NCI-H146 (cell line): ENCODE measurements at regions not wholly inside any gene's neighbourhood (a gene's known extent, or its start where the extent isn't known, plus 50 kb on each side); places are given as distances from the start of the nearest gene placed in this dataset.

ENCODE experiments used
- DNase-seq: peaks from one replicate; lab custom pipeline; 2025; lab: John Stamatoyannopoulos, UW

DNA sequence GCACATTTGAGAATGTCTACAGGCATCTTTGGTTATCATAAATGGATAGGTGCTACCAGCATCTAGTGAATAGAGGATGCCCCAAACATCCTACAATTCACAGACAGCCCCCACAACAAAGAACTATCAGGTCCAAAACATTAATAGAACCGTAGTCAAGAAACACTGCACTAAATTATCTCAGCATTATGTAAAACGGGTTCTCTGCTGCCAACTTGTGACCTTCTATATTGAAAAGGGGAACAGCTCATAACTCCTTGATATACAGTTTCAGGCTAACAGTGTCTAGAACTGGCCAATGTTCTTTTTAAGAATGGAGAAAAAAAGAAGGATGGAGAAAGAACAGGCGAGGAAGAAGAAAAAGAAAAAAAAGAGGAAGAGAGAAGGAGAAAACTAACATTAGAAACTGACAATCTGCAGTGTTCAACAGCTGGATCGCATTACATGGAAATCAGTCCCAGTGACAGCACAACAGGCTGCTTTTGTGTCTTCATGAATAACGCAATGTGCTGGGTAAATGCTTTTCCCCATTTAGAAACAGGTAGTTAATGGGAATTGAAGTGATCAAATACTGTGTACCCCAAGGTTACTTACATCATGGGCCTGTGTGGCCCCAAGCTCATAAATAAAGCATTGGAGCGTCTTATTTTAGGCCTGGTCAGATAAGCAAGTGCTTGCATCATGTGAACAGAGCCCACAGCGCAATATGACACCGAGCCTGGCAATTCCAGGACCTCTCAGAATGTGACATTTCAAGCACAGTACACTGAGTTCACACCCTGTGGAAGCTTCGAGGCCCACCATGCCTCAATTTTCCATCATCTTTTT is 339.5 kb downstream of the DHX15 start:
- DNase-seq, result no peak

GRCh38 chr4:24243641-24244040 is 340.7 kb downstream of the DHX15 start:
- DNase-seq, result no peak

DNA sequence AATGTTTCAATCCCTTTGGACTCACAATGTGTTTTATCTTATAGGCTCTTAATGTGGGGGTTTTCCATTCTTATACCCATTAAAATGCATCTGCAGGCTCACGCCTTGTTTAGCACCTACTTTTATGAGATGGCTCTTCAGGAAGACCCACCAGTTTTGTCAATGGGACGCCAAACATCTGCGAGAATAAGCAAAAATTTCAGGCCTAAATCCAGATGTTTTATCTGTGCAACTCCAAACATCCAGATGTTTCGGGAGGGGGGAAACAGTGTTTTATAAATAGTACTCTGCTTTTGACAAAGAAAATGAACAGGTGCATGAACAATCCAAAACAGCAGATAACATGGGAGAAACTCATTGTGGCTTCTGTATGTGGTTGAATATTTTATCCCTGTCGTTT is 342.8 kb downstream of the DHX15 start:
- DNase-seq, result no peak

DNA sequence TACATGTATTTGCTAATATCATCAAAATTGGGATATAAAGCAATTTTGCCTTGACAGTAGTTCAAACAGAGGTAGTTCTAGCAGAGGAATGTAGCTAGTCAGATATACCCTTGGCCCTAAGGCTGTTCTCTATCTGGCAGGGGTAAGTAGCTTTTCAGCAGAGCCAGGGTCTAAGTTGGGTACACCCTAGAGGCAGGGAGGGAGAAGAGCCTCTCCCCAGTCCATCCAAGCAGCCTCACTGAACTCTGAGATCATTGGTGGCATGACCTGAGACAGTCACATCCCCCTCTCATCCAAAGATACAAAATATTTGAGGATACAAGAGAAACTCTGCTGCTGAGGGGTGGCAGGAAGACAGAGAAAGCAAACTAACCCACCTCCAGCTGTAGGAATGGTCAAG is 343.7 kb downstream of the DHX15 start:
- no peak for DNase-seq

DNA sequence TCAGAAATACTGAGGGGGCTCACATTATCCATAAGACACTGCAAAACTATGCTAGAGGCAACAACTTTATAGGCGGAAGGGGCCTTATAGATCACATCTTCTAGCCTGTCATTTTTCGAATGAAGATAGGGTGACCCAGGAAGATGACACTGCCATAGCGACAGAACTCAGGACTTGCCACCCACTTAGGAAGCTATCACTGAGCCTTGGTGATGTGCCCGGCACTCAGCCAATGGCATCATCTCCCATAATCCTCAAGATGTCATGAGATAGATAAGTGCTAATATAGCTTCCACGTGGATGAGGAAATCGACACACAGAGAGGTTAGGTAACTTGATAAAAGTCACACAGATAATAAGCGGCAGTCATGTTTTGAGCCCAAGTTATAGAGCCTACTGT is 346.6 kb downstream of the DHX15 start:
- DNase-seq, result no peak

DNA sequence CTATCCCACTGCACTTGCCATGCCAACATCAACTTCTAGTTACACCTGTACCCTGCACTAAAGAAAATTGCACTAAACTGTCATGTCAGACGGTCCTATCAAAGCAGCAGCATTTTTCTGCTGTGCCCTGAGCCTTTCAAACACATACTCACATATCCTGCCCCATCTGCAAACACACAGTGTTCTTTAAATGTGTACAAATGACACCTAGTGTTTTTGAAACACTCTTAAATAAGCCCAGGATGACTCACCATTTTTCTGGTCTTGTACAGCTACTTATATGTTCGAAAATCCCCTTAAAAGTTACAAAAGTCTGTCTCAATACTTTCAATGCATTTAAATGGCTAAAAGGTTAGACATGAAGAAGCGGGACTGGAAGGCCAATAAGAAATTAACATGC is 346.7 kb upstream of the PPARGC1A start:
- DNase-seq, result no peak

GRCh38 chr4:24236120-24236519 is 346.3 kb upstream of the PPARGC1A start:
- DNase-seq, result no peak

DNA sequence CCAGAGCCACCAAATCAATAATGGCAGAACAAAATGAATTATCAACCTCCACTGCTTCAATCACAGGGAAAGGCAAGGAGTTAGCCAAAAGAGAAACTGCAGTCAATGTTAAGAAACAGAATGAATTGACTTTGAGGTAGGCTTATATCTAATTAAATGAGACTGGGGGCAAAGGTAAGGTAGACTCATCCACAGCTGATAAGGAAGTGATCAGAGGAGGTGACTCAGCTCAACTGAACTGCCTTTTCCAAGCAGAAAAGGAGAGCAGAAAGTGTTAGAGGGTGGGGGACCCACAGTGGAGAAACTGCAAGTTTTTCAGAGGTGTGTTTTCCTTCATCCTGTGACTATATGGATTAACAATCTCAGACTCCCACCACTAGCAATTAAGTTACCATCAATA is 345.8 kb upstream of the PPARGC1A start:
- DNase-seq, result no peak

DNA sequence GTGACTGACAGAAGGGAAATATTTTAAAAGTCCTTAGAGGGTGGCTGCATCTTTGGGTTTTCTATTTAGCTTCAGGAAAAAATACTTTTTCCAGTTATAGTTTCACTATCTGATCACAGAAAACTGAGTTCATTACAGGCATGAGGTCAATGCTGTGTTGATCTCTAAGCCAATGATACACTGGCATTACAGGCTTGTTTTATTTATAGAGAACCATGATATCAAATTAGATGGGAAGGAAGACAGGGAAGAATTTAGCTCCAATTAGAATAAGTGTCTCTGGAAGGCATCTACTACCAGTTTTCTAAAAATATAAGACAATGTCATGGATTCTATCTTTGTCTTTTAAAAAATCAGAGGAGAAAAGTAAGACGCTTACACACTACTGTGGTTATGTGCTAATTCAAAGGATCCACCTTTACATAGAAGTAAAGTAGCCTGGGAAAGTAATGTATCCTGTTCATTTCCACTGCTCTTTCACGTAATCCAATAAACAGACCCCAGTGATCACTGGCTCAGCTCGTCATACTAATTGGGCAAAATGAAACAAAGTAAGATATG is 344.5 kb upstream of the PPARGC1A start:
- no peak for DNase-seq

DNA sequence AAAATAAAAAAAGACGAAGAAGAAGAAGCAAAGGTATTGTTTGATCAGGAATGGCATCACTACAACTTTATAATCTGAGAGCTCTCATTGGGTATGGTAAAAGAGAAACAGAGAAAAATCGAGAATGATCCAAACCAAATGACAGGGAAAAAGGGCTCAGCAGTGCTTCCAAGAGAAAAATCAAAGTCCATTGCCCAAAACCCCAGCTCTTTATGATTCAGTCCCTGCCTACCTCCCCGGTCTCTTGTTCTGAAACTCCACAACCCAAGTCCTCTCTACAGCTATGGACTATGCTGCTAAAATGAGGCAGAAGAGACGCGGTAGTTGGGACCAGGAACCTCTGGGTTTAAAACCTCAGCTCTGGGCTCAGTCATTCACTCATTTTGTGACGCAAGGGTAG is 341.1 kb upstream of the PPARGC1A start:
- DNase-seq, result no peak

DNA sequence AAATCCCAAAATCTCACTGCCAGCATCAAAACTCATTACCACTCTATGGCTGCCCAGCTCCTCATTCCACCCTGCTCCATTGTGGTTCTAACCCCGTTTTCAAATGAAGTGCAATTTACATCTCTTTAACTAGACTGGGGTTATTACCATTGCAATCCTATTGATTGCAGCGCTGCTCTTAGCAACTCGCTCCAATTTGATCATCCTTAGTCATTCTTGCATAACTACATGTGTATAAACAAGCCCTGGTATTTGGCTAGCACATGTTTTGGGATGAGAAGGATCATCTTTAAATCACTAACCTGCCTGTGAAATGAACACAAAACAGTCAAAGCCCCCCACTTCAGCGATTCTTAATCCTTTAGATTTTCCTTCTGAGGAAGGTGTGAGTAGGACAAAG is 340.1 kb upstream of the PPARGC1A start:
- no peak for DNase-seq

- no peak for DNase-seq
Observed at GRCh38 chr4:24228692-24229091, 338.8 kb upstream of the PPARGC1A start.

GRCh38 chr4:24226667-24227066 is 336.8 kb upstream of the PPARGC1A start:
- no peak for DNase-seq

GRCh38 chr4:24226023-24226422 is 336.2 kb upstream of the PPARGC1A start:
- no peak for DNase-seq

DNA sequence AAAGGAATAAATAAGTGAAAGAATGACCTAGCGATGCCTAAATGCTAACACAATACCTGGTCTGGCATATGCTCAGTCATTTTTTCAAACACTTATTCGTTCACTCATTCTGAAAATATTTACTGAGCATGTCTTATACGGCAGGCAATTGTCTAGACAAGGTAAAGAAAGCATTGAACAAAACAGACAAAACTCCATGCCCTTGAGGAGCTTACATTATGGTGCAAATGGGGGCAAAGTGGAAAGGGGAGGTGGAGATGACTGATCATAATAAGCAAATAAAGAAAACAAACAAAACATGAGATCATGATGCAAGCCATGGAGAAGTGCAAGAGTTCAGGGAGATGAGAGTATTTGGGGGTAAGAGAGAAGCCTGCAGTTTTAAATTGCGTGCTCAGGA is 334.6 kb upstream of the PPARGC1A start:
- no peak for DNase-seq

GRCh38 chr4:24219209-24219608 is 329.4 kb upstream of the PPARGC1A start:
- no peak for DNase-seq

GRCh38 chr4:24218566-24218965 is 328.7 kb upstream of the PPARGC1A start:
- no peak for DNase-seq

- no peak for DNase-seq
Observed at GRCh38 chr4:24214796-24215195, 324.9 kb upstream of the PPARGC1A start.

- DNase-seq, result no peak
Observed at GRCh38 chr4:24213961-24214360, 324.1 kb upstream of the PPARGC1A start.

GRCh38 chr4:24212642-24213041 is 322.8 kb upstream of the PPARGC1A start:
- DNase-seq, result no peak

GRCh38 chr4:24211856-24212255 is 322.0 kb upstream of the PPARGC1A start:
- DNase-seq, result no peak

DNA sequence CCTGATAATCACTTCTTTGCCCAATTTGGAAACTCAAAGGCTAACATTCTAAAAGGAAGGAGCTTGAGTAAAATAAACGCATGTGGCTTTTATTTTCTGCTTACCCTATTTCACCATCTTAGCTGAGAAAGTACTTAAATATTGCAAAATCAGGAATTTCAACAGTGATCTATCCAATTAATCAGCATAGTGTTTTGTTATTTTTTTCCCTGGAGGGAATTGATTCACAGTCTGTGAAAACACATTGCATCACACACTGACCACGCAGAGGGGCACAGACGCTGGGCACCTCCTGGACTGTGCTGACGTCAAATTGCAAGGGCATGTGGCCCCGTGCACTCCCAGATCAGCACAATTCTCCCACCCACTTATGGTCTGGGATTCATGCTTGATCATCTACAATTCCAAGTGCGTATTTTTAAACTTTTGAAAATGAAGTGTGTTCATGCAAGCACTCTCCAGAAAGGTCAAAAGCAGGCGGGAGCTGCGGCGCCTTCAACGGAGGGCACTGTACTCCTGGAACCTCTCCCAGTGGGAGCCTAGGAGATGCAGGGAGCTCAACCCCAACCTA is 320.6 kb upstream of the PPARGC1A start:
- no peak for DNase-seq

DNA sequence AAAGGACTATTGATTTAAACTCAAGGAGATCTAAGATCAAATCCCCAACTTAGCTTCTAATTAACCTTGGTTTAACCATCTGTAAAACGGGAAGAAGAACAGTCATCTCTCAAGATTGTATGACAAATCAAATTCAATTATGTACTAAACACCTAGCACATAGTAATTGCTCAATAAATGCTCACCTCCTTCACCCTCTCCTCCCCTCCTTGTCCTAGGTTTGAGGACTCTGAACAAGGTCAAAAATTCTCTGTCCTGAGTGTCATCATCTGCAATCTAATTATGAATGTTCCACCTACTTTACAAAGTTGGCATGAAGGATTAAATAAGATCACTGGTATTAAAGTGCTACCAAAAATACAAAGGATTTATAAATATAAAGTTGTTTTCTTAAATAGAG is 320.1 kb upstream of the PPARGC1A start:
- DNase-seq, result no peak

GRCh38 chr4:24209131-24209530 is 319.3 kb upstream of the PPARGC1A start:
- DNase-seq, result no peak
